ENCODE measurements at regions not wholly inside any gene's neighbourhood (a gene's known extent, or its start where the extent isn't known, plus 50 kb on each side); places are given as distances from the start of the nearest gene placed in this dataset.

DNA sequence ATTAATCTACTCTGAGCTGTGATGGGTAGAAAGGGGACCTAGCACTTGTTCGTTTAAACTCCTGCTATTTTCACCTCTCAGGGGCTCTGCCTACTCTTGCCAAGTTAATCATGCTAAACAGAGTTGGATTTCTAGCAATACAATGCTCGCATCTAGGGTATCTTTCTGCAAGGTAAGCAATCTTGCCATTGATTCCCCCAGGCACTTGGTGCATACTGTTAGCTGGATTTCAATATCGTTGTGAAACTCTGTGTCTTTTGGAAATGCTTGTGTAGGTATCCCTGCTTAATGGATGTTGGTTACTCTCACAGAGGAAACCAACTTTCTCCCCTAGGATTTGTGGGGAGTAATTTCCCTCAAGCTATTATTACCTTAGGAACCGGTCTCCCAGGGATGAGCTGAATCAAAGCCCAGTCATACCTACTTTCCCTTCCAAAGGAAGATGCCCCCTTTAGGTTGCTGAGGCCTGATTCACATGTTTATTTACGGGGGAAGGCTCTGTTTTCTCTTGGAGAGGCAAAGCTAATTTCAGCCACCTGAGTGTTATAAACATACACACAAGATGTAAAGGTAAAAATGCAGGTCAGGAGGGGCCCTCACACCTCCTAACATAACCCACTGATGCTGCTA is 366.8 kb downstream of the FBXW7 start:
- no peaks in the 10 kb centered on the region for H3K36me3 ChIP-seq (ENCODE audit: insufficient read depth, low read length)
- no peaks in the 10 kb centered on the region for H3K27me3 ChIP-seq (ENCODE audit: control insufficient read depth in 1 of 2, insufficient read depth in 2 of 2, low read length in 2 of 2)
- H3K4me1 ChIP-seq (ENCODE audit: insufficient read depth, low read length) = no peaks in the 10 kb centered on the region
- no peak overlapping the region for H3K9ac ChIP-seq (ENCODE audit: low read length)
- H3K4me3 ChIP-seq (ENCODE audit: low read depth in 1 of 2, low read length in 2 of 2) = no peak overlapping the region
- no peaks in the 10 kb centered on the region for H3K9me3 ChIP-seq (ENCODE audit: low read length)
- no peak overlapping the region for H3K27ac ChIP-seq (ENCODE audit: low read depth, low read length)

DNA sequence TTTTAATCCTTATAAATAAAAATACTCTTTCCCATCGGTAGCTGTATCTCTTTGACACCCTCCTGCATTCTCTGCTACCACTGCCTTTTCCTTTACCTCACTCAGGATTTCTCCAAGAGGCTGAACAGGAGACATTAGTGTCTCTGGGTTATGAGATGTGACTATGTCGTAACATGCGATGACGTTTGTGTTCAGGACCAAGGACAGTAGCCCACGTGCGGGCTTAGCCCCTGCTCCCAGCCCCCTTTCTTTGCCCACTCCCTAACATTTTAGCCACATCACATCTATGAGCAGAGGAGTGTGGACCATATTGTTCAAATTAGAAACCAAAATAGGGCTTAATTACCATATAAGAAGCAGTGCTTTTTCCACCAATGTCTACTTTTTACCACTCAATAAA is 369.3 kb downstream of the FBXW7 start:
- no peaks in the 10 kb centered on the region for H3K36me3 ChIP-seq (ENCODE audit: insufficient read depth, low read length)
- H3K9me3 ChIP-seq (ENCODE audit: low read length) = no peaks in the 10 kb centered on the region
- no peaks in the 10 kb centered on the region for H3K4me1 ChIP-seq (ENCODE audit: insufficient read depth, low read length)
- no peak overlapping the region for H3K27ac ChIP-seq (ENCODE audit: low read depth, low read length)
- H3K9ac ChIP-seq (ENCODE audit: low read length) = no peak overlapping the region
- no peaks in the 10 kb centered on the region for H3K27me3 ChIP-seq (ENCODE audit: control insufficient read depth in 1 of 2, insufficient read depth in 2 of 2, low read length in 2 of 2)
- no peak overlapping the region for H3K4me3 ChIP-seq (ENCODE audit: low read depth in 1 of 2, low read length in 2 of 2)

DNA sequence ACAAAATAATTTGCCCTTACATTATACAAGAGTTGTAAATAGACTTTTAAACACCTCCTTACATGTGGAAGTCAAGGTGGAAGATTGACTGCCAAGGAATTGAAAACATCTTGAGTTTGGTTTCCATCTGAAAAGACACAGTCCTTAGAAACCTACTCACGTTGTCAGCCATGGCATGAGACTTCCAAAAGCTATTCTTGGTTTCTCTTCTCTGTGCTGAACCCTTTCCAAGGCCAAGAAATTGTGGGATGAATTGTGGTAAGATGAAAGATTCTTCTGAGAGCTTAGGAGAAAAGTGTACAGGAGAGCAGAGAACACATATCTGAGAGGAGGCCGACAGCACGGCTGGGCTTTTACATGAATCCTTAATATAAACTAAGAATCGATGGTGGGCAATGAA is 370.0 kb downstream of the FBXW7 start:
- H3K36me3 ChIP-seq (ENCODE audit: insufficient read depth, low read length) = no peaks in the 10 kb centered on the region
- no peaks in the 10 kb centered on the region for H3K4me1 ChIP-seq (ENCODE audit: insufficient read depth, low read length)
- no peak overlapping the region for H3K4me3 ChIP-seq (ENCODE audit: low read depth in 1 of 2, low read length in 2 of 2)
- no peaks in the 10 kb centered on the region for H3K9me3 ChIP-seq (ENCODE audit: low read length)
- H3K27ac ChIP-seq (ENCODE audit: low read depth, low read length) = no peak overlapping the region
- no peaks in the 10 kb centered on the region for H3K27me3 ChIP-seq (ENCODE audit: control insufficient read depth in 1 of 2, insufficient read depth in 2 of 2, low read length in 2 of 2)
- no peak overlapping the region for H3K9ac ChIP-seq (ENCODE audit: low read length)

GRCh38 chr4:152165146-152165545 is 370.7 kb downstream of the FBXW7 start:
- Histone ChIP-seq H3K4me3 (ENCODE audit: low read depth in 1 of 2, low read length in 2 of 2) (no peak overlapping the region), H3K4me1 (ENCODE audit: insufficient read depth, low read length) (no peaks in the 10 kb centered on the region), H3K9me3 (ENCODE audit: low read length) (no peaks in the 10 kb centered on the region), H3K27ac (ENCODE audit: low read depth, low read length) (no peak overlapping the region), H3K9ac (ENCODE audit: low read length) (no peak overlapping the region), H3K27me3 (ENCODE audit: control insufficient read depth in 1 of 2, insufficient read depth in 2 of 2, low read length in 2 of 2) (no peaks in the 10 kb centered on the region), H3K36me3 (ENCODE audit: insufficient read depth, low read length) (no peaks in the 10 kb centered on the region)

DNA sequence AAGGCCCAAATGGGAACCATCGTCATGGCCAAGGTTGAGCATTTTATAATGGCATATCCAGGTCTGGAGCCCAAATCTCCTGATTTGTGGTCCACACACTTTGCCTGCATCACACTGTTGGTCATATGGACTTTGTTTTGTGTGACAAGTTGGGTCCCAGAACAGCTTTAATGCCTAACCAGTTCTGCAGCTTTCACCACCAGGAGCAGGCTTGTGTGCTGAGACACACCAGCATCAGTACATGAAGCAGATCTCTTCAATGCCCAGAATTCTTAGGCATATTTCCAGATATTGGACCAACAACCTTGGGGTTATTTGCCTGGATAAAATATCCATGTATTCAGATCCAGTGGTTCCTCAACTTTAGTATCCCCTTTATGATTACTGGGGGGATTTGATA is 371.3 kb downstream of the FBXW7 start:
- Histone ChIP-seq H3K4me1 (ENCODE audit: insufficient read depth, low read length) (no peaks in the 10 kb centered on the region), H3K27ac (ENCODE audit: low read depth, low read length) (no peak overlapping the region), H3K4me3 (ENCODE audit: low read depth in 1 of 2, low read length in 2 of 2) (no peak overlapping the region), H3K36me3 (ENCODE audit: insufficient read depth, low read length) (no peaks in the 10 kb centered on the region), H3K9me3 (ENCODE audit: low read length) (no peaks in the 10 kb centered on the region), H3K9ac (ENCODE audit: low read length) (no peak overlapping the region), H3K27me3 (ENCODE audit: control insufficient read depth in 1 of 2, insufficient read depth in 2 of 2, low read length in 2 of 2) (no peaks in the 10 kb centered on the region)

DNA sequence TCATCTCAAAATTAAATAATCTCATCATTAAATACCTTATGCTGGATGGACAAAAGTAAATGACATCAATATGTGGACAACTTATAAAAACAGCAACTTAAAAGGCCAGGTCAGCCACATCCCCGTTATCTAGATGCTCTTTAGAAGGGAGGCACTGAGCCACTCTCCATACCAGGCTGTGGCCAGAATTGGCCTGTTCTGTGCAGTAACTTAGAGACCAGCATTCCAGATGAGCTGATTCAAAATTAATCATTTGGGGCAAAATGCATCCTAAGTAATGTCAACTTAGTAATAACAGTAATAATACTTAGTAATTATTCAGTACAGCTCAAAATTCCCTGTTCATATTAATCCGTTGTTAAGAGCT is 373.6 kb downstream of the FBXW7 start:
- H3K27ac ChIP-seq (ENCODE audit: low read depth, low read length) = no peak overlapping the region
- H3K4me1 ChIP-seq (ENCODE audit: insufficient read depth, low read length) = no peaks in the 10 kb centered on the region
- no peaks in the 10 kb centered on the region for H3K36me3 ChIP-seq (ENCODE audit: insufficient read depth, low read length)
- H3K27me3 ChIP-seq (ENCODE audit: control insufficient read depth in 1 of 2, insufficient read depth in 2 of 2, low read length in 2 of 2) = no peaks in the 10 kb centered on the region
- H3K9me3 ChIP-seq (ENCODE audit: low read length) = no peaks in the 10 kb centered on the region
- no peak overlapping the region for H3K9ac ChIP-seq (ENCODE audit: low read length)
- no peak overlapping the region for H3K4me3 ChIP-seq (ENCODE audit: low read depth in 1 of 2, low read length in 2 of 2)

DNA sequence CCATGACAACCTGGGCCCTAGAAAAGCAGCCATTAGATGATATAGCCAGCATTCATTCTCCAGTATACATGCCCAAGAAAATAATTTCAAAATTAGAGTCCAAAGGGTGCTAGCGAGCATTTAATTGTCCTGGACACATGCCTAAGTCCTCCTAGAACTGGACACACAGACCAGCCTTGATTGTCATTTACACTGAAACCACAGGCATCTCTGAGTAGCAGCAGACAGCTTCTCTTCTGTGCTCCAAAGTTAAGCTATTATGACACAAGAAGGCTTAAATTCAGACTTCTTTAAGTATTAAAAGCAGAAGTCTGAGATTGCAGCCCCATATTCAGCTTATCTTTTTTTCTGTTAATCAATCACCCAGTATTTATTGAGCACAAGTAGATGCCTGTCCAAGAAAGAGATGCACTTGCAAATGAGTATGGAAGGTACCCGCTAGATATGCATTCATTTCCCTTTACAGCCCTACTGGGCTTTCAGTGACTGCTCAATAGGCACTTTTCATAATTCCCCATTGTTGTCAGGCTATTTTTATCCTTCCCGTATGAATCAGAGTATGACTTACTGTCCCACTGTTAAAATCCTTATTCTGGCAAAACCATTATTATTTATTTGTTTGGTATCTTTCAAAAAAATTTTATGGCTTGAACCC is 374.1 kb downstream of the FBXW7 start:
- Histone ChIP-seq H3K27me3 (ENCODE audit: control insufficient read depth in 1 of 2, insufficient read depth in 2 of 2, low read length in 2 of 2) (no peaks in the 10 kb centered on the region), H3K4me1 (ENCODE audit: insufficient read depth, low read length) (no peaks in the 10 kb centered on the region), H3K9me3 (ENCODE audit: low read length) (no peaks in the 10 kb centered on the region), H3K4me3 (ENCODE audit: low read depth in 1 of 2, low read length in 2 of 2) (no peak overlapping the region), H3K27ac (ENCODE audit: low read depth, low read length) (no peak overlapping the region), H3K36me3 (ENCODE audit: insufficient read depth, low read length) (no peaks in the 10 kb centered on the region), H3K9ac (ENCODE audit: low read length) (no peak overlapping the region)

GRCh38 chr4:152160225-152160800 is 375.6 kb downstream of the FBXW7 start:
- no peak overlapping the region for H3K4me3 ChIP-seq (ENCODE audit: low read depth in 1 of 2, low read length in 2 of 2)
- H3K27me3 ChIP-seq (ENCODE audit: control insufficient read depth in 1 of 2, insufficient read depth in 2 of 2, low read length in 2 of 2) = no peaks in the 10 kb centered on the region
- no peaks in the 10 kb centered on the region for H3K4me1 ChIP-seq (ENCODE audit: insufficient read depth, low read length)
- no peak overlapping the region for H3K9ac ChIP-seq (ENCODE audit: low read length)
- no peaks in the 10 kb centered on the region for H3K36me3 ChIP-seq (ENCODE audit: insufficient read depth, low read length)
- H3K27ac ChIP-seq (ENCODE audit: low read depth, low read length) = no peak overlapping the region
- no peaks in the 10 kb centered on the region for H3K9me3 ChIP-seq (ENCODE audit: low read length)

- no peak overlapping the region for H3K27ac ChIP-seq (ENCODE audit: low read depth, low read length)
- no peaks in the 10 kb centered on the region for H3K36me3 ChIP-seq (ENCODE audit: insufficient read depth, low read length)
- no peak overlapping the region for H3K9ac ChIP-seq (ENCODE audit: low read length)
- no peaks in the 10 kb centered on the region for H3K4me1 ChIP-seq (ENCODE audit: insufficient read depth, low read length)
- H3K9me3 ChIP-seq (ENCODE audit: low read length) = no peaks in the 10 kb centered on the region
- H3K4me3 ChIP-seq (ENCODE audit: low read depth in 1 of 2, low read length in 2 of 2) = no peak overlapping the region
- H3K27me3 ChIP-seq (ENCODE audit: control insufficient read depth in 1 of 2, insufficient read depth in 2 of 2, low read length in 2 of 2) = no peaks in the 10 kb centered on the region
Observed at GRCh38 chr4:152159773-152160172, 376.1 kb downstream of the FBXW7 start.

DNA sequence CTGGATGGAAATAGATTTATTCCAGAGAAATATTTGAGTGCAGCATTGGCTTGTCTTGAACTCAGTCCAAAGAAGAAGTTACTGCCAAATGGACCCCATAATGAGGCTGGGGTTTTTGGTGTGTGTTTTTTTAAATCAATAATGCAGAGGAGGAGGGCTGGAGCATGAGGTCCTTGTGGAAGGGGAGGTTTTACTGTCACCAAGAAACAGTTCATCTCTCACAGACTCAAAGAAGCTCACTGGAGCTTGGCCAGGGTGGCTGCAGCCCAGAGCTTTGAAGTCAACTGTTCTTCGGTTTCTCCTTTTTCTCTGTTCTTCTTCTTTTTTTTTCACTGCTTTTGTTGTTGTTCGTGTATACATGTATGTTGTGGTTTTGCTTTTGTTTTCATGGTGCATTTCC is 377.7 kb downstream of the FBXW7 start:
- no peaks in the 10 kb centered on the region for H3K36me3 ChIP-seq (ENCODE audit: insufficient read depth, low read length)
- no peaks in the 10 kb centered on the region for H3K4me1 ChIP-seq (ENCODE audit: insufficient read depth, low read length)
- no peak overlapping the region for H3K9ac ChIP-seq (ENCODE audit: low read length)
- no peaks in the 10 kb centered on the region for H3K9me3 ChIP-seq (ENCODE audit: low read length)
- H3K27ac ChIP-seq (ENCODE audit: low read depth, low read length) = no peak overlapping the region
- H3K4me3 ChIP-seq (ENCODE audit: low read depth in 1 of 2, low read length in 2 of 2) = no peak overlapping the region
- no peaks in the 10 kb centered on the region for H3K27me3 ChIP-seq (ENCODE audit: control insufficient read depth in 1 of 2, insufficient read depth in 2 of 2, low read length in 2 of 2)

- no peak overlapping the region for H3K4me3 ChIP-seq (ENCODE audit: low read depth in 1 of 2, low read length in 2 of 2)
- H3K27me3 ChIP-seq (ENCODE audit: control insufficient read depth in 1 of 2, insufficient read depth in 2 of 2, low read length in 2 of 2) = no peaks in the 10 kb centered on the region
- no peaks in the 10 kb centered on the region for H3K4me1 ChIP-seq (ENCODE audit: insufficient read depth, low read length)
- no peaks in the 10 kb centered on the region for H3K36me3 ChIP-seq (ENCODE audit: insufficient read depth, low read length)
- H3K9me3 ChIP-seq (ENCODE audit: low read length) = no peaks in the 10 kb centered on the region
- no peak overlapping the region for H3K9ac ChIP-seq (ENCODE audit: low read length)
- no peak overlapping the region for H3K27ac ChIP-seq (ENCODE audit: low read depth, low read length)
Observed at GRCh38 chr4:152157629-152158028, 378.3 kb downstream of the FBXW7 start.

DNA sequence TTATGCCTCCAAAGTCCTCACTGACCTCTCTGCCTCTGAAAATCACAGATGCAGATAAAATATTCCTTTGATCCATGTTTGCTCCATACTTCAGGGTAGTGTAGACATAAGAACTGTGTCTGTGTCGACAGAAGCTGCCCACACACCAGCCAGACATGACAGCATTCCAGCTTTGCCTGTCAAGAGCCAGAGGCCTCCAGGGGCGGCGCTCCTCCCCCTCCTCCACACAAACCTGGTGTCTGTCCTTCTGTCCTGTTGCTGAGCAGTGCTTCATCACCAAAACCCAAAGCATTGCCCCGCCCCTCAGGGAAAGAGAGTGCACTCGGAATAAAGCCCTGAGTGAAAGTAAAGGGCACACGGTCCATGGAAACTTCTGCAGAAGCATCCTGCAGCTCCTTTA is 379.4 kb downstream of the FBXW7 start:
- Histone ChIP-seq H3K4me3 (ENCODE audit: low read depth in 1 of 2, low read length in 2 of 2) (no peak overlapping the region), H3K9ac (ENCODE audit: low read length) (no peak overlapping the region), H3K4me1 (ENCODE audit: insufficient read depth, low read length) (no peaks in the 10 kb centered on the region), H3K36me3 (ENCODE audit: insufficient read depth, low read length) (no peaks in the 10 kb centered on the region), H3K27ac (ENCODE audit: low read depth, low read length) (no peak overlapping the region), H3K27me3 (ENCODE audit: control insufficient read depth in 1 of 2, insufficient read depth in 2 of 2, low read length in 2 of 2) (no peaks in the 10 kb centered on the region), H3K9me3 (ENCODE audit: low read length) (no peaks in the 10 kb centered on the region)
